ENCODE measurements at regions not wholly inside any gene's neighbourhood (a gene's known extent, or its start where the extent isn't known, plus 50 kb on each side); places are given as distances from the start of the nearest gene placed in this dataset.
"Not testable (repeated sequence)": the region's sequence is repeated elsewhere in the genome, so short reads cannot be mapped to it uniquely, and the experiment has no call there.

- DNase-seq (ENCODE audit: missing footprints), result no peak
- intact Hi-C loops (cut with DNase I), result no loop called here
- no peak for ATAC-seq
These were observed 72.5 kb downstream of the RRAGC start for GRCh38 chr1:38787041-38787440.

DNA sequence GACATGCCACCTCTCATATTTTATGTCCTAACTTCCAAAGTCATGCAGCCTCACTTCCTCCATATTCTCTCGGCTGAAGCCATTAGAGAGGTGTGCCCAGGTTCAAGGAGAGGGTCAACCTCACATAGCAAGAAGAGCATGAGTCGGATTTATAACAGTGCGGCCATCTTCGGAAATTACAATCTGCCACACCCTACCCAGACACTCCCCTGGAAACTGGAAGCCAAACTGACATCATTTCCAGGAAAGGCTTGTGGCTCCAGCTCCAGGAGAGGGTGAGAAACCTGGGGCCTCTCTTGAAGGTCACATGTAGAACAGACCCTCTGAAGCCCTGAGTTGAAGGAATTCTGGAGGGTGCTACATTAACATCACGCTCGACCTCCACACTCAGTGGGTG lies 73.5 kb downstream of the RRAGC start:
- ATAC-seq (no peak), DNase-seq (ENCODE audit: missing footprints) (no peak)
- intact Hi-C loops (cut with DNase I), result no loop called here

DNA sequence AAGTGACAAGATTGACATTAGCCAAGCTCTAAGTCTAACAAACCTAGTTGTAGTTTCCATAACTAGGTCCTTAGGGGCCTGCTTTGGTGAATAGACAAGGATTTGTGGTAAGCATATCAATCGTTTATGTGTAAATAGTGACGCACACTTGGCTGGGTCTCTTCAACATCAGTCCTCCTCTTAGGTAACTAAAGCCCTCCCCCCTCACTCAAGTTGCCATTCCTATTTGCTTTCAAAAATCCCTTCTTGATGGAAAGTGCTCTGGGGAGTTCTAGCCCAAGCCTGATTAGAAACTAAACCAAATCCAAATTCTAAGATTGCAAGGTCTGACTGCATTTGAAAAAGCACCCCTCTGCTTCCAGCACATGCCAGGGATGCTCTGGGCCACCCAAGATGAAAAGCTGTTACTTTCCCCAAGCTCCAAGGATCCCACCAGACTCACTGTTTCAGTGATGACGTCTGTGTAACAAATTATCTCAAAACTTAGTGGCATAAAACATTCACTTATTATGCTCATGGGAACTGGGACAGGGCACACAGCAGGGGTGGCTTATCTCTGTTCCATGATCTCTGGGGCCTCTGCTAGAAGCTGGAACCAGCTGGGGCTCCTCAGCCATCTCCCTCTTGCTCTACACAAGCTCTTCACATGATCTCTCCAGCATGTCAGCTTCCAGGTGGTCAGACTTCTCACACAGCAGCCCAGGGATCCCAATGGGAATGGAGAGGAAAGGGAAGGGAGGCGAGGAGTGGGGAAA lies 74.1 kb downstream of the RRAGC start:
- ATAC-seq (no peak), DNase-seq (ENCODE audit: missing footprints) (no peak)
- intact Hi-C loops (cut with DNase I), result no loop called here

- ATAC-seq (no peak), DNase-seq (ENCODE audit: missing footprints) (no peak)
- intact Hi-C loops (cut with DNase I), result no loop called here
These were observed 74.9 kb downstream of the RRAGC start for GRCh38 chr1:38784452-38785284.

- no peak for DNase-seq (ENCODE audit: missing footprints)
These were observed 75.8 kb downstream of the RRAGC start for GRCh38 chr1:38783640-38784229.

DNA sequence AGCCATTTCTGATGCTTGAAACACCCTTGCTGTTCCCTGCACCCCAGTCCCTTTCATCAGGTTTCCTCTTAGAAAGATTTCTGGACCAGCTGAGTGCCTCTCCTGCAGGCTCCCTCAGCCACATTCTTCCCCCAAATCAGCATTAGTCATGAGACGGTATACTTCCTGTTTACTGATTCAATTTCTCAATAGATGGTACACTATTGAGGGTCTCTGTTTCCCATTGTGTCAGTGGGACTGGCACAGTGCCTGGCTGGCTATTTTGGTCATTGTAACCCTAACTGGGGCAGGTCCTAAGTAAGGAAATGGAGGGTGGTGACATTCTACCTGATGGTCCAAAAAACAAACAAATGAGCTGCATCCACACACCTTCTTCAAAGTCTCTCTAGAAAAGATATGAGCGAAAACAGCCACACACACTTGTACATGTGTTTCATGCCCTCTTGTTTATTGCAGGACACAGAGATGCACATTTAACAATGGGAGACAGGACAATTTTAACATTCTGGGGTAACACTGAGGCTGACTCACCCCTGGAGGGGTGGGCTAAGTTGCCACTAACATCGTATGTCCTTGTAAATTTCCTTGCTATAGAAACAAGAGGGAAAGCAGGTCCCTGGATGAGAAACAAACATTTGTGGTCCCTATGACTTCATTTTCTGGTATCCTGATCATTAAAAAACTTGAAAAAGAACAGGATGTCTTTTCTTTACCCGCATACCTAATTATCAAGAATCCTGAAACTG lies 77.5 kb downstream of the RRAGC start:
- intact Hi-C loops (cut with DNase I), result no loop called here
- ATAC-seq (no peak), DNase-seq (ENCODE audit: missing footprints) (no peak)

More at GRCh38 chr1:38783640-38784229, 75.8 kb downstream of the RRAGC start:
- ATAC-seq, result no peak
- intact Hi-C loops (cut with DNase I), result no loop called here

- intact Hi-C loops (cut with DNase I), result no loop called here
- no peak for DNase-seq (ENCODE audit: missing footprints)
- ATAC-seq, result no peak
These were observed 79.4 kb downstream of the RRAGC start for GRCh38 chr1:38780133-38780532.

GRCh38 chr1:38779491-38779890 lies 80.1 kb downstream of the RRAGC start:
- intact Hi-C loops (cut with DNase I), result no loop called here
- no peak for DNase-seq (ENCODE audit: missing footprints)
- no peak for ATAC-seq

GRCh38 chr1:38778521-38778920 lies 81.1 kb downstream of the RRAGC start:
- intact Hi-C loops (cut with DNase I), result no loop called here
- no peak for ATAC-seq
- no peak for DNase-seq (ENCODE audit: missing footprints)

GRCh38 chr1:38778051-38778450 lies 81.5 kb downstream of the RRAGC start:
- DNase-seq (ENCODE audit: missing footprints), result no peak

DNA sequence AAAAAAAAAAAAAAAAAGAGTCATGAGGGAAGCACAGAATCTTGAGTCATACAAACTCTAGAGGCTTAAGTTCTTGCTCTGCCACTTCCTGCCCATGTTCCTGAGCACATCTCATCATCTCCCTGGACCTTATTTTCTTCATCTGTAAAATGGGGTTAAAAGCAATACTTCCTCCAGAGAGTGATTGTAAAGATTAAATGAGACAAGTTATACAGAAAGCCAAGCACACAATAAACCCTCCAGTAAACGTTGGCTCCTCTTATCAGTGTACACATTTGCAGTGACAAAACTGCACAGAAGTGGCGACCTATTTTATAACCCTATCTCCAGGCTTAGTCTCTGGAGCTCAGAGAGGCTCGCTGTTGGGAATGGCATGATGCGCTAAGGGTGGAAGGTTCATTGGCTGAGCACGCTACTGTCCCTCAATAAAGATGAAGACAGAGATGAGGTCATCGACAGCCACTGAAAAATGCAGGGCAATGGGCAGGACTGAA lies 82.1 kb downstream of the RRAGC start:
- DNase-seq (ENCODE audit: missing footprints), result no peak
- ATAC-seq, result no peak
- intact Hi-C loops (cut with DNase I), result no loop called here

More at GRCh38 chr1:38778051-38778450, 81.5 kb downstream of the RRAGC start:
- ATAC-seq, result no peak
- intact Hi-C loops (cut with DNase I), result no loop called here

DNA sequence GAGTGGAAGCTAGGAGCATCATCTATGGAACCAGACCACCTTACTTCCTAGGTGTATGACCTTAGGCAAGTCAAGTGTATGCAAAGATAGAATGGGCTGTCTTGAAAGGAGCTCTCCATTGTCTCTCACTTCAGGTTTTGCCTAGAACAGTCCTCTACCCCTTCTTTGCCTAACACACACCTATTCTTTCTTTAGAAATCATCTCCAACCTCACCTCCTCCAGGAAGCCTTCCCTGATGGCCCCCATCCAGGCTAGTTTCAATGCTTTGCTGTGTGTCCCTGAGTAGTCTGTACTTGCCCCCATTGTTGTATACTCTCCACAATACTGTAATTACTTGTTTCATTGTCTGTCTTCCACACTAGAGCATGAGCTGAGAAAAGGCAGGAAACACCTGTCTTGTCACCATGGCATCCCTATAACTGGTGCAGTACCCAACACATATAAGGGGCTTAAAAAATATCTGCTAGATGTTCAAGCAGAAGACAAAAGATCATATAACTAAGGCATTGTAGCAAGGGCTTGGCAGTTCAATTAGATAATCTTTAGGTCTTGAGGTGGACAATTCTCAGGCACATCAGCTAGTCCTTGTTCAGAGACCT lies 83.0 kb downstream of the RRAGC start:
- ATAC-seq, result no peak
- no peak for DNase-seq (ENCODE audit: missing footprints)

GRCh38 chr1:38775175-38775845 lies 84.3 kb downstream of the RRAGC start:
- intact Hi-C loops (cut with DNase I), result no loop called here
- DNase-seq (ENCODE audit: missing footprints), result no peak
- ATAC-seq, result no peak

More for the DNA sequence above, 83.0 kb downstream of the RRAGC start:
- intact Hi-C loops (cut with DNase I), result no loop called here

DNA sequence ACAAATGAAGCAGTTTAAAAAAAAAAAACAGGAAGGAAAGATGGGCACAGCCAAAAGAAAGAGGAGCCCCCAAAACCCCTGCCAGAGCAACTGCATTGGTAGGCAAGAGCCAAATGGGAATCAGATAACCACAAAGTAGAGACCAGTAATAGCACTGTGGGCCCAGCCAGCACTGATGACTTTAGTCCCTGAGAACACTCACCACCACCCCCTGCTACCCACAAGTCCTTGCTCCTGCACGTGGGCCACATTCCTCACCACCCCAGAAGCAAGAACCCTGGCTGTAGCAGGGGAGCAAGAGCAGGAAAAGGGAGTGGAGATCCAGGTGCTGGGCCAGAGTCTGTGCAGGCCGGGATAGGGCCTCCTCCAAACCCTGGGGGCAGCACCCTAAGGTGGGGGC lies 86.1 kb downstream of the RRAGC start:
- intact Hi-C loops (cut with DNase I), result no loop called here
- DNase-seq (ENCODE audit: missing footprints) (no peak), ATAC-seq (no peak)

GRCh38 chr1:38772953-38773352 lies 86.6 kb downstream of the RRAGC start:
- intact Hi-C loops (cut with DNase I), result no loop called here

DNA sequence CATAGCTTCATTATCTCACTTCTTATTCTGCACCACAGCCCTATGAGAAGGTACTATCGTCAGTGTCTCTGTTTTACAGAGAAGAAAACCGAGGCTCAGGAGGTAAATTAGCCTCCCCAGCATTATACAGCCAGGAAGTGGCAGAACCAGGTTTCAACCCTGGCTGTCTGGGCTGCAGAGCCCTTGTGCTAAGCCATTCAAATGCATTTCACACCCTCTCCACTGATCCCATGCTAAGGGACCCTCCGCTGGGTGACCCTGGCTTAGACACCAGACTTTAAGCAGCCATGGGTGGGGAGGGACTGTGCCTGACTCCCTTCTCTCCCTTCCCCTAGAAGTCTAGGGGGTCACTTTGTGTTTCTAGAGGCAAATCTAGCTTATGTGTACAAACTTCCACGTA lies 87.5 kb downstream of the RRAGC start:
- DNase-seq (ENCODE audit: missing footprints) (no peak), ATAC-seq (no peak)
- intact Hi-C loops (cut with DNase I), result no loop called here

More at GRCh38 chr1:38772953-38773352, 86.6 kb downstream of the RRAGC start:
- no peak for ATAC-seq
- no peak for DNase-seq (ENCODE audit: missing footprints)

DNA sequence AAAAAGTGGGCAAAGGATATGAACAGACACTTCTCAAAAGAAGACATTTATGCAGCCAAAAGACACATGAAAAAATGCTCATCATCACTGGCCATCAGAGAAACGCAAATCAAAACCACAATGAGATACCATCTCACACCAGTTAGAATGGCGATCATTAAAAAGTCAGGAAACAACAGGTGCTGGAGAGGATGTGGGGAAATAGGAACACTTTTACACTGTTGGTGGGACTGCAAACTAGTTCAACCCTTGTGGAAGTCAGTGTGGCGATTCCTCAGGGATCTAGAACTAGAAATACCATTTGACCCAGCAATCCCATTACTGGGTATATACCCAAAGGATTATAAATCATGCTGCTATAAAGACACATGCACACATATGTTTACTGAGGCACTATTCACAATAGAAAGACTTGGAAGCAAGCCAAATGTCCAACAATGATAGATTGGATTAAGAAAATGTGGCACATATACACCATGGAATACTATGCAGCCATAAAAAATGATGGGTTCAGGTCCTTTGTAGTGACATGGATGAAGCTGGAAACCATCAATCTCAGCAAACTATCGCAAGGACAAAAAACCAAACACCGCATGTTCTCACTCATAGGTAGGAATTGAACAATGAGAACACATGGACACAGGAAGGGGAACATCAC lies 88.9 kb downstream of the RRAGC start:
- intact Hi-C loops (cut with DNase I); ATAC-seq; DNase-seq (ENCODE audit: missing footprints): not testable (repeated sequence)

DNA sequence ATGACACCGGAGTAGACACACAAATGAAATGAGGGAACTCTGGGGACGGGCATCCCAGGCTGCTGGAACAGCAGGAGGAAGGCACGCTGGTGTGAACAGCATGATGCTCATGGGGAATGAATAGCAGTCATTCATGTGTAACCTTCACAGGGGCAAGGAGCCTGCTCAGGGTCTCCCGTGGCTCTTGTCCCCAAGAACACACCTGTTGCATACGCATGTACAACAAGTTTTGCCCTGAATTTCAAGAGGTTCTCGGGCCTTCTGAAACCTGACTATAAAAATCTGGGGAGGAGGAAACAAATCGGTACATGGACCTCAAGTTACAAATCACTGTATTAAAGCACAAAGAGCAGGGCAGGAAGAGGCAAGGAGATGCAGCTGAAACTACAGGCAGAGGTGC lies 93.4 kb downstream of the RRAGC start:
- intact Hi-C loops (cut with DNase I), result no loop called here
- no peak for ATAC-seq
- no peak for DNase-seq (ENCODE audit: missing footprints)
